GM12864 (cell line): ENCODE measurements at regions not wholly inside any gene's neighbourhood (a gene's known extent, or its start where the extent isn't known, plus 50 kb on each side); places are given as distances from the start of the nearest gene placed in this dataset.
"Not testable (repeated sequence)": the region's sequence is repeated elsewhere in the genome, so short reads cannot be mapped to it uniquely, and the experiment has no call there.

Experiments
- DNase-seq: peaks from one replicate; pipeline ENCODE4 v3.0.0-alpha.2; 2011; ENCODE audit warnings: low read depth
- H3K4me3 ChIP-seq: 2 replicates; pipeline ENCODE4 v1.5.1; 2011; ENCODE audit warnings: mild to moderate bottlenecking, low read depth, low read length, control low read depth
- CTCF ChIP-seq: IDR thresholded peaks from 2 replicates; pipeline ENCODE4 v1.5.1; 2011; ENCODE audit warnings: low read depth, mild to moderate bottlenecking, moderate library complexity, low read length, control low read depth, inconsistent platforms; ENCODE audit errors: missing control alignments

DNA sequence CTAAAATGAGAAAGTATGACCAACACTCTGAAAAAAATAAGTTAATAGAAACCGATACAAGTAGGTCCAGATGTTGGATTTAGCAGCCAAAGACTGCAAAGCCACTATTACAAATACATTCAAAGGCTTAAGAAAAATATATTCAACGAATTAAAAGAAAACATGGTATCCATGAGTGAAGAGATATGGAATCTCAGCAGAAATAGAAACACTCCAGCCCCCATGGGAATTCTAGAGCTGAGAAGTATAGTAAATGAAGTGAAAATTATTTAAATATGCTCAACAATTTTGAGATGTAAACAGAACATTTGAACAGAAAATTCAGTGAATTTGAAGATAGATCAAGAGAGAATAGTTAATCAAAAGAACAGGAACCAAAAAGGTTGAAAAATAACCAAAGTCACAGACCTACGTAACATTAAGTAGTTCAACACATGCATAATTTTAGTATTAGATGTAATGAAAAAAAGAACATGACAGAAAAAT lies 72.0 kb upstream of the WIPF3 start:
- no peak for TF ChIP-seq CTCF
- H3K4me3 ChIP-seq, result no peak overlapping the region
- no peak for DNase-seq

GRCh38 chr7:29747645-29748245 lies 58.6 kb upstream of the WIPF3 start:
- not testable (repeated sequence) for H3K4me3 ChIP-seq, DNase-seq

DNA sequence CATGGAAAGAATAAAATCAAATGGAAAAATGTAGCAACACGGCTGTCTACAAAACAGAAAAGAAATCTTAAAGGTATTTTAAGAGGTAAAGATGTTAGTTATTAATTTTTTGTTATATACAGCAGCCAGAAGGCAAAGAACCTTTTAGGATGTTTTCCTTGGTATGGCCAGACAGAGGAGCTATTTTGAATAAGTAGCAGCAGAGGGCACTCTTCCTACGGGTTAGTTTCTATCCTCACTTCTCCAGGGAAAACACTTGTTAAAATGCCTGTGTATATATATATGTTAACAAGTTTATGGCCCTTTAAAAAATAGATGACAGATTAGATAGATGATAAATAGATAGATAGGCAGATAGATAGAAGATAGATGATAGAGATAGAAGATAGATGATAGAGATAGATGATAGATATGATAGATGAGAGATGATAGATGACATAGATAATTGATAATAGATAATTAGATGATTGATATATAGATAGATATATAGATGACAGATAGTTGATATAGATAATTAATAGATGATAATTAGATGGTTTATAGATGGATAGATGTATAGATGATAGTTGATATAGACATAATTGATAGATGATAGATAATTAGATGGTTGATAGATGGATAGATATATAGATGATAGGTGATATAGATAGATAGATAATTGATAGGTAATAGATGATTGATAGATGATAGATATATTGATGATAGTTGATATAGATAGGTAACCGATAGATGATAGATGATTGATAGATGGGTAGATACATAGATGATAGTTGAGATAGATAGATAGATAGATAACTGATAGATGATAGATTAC lies 57.8 kb upstream of the WIPF3 start:
- peak; percentile 24 for TF ChIP-seq CTCF
- no peak for DNase-seq
- no peak overlapping the region for H3K4me3 ChIP-seq

DNA sequence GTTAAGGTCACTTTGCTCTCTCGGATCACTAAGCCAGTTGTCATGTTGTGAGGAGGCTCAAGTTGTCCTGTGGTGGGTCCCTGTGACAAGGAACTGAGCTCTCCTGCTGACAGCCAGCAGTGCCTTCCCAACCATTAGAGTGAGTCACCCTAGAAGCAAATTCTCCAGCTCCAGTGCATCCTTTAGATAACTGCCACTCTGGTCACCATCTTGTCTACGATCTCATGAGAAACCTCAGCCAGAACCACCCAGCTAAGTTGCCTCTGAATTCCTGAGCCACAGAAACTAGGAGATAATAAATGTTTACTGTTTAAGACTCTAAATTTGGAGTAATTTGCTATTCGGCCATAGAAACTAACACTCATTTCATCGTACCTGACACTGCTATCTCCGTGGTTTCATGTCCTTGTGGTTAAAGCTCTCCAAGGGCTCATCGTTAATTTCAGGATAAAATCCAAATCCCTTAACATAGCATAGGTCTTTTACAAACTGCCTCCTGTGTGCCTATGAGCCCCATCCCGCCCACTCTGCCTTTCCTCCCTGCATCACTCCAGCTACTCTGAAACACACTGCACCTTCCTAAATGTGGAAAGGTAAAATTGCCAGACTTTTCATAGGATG lies 56.5 kb upstream of the WIPF3 start:
- no peak for TF ChIP-seq CTCF
- H3K4me3 ChIP-seq, result no peak overlapping the region
- DNase-seq, result no peak

DNA sequence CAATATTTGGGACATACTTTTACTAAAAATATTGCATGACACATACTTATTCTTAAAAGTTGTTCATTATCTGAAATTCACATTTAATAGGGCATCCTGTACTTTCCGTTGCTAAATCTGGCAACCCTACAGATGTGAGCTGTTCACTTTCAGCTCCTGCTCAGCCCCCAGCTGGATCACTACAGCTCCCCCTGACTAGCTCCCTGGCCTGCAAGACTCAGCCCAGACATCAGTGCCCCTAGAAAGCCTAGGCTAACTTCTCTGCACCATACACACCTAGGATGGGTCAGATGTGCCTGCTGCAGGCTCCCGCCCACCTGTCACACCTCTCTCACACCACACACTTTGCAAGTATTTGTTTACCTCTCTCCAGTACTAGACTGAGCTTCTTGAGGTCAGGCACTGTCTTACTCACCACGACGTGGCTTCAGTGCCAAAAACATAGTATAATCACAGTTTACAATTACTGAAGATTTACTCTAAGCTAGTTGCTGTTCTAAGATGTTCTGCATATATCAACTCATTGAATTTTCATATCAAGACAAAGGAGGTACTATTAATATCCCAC lies 55.9 kb upstream of the WIPF3 start:
- not testable (repeated sequence) for DNase-seq, H3K4me3 ChIP-seq

DNA sequence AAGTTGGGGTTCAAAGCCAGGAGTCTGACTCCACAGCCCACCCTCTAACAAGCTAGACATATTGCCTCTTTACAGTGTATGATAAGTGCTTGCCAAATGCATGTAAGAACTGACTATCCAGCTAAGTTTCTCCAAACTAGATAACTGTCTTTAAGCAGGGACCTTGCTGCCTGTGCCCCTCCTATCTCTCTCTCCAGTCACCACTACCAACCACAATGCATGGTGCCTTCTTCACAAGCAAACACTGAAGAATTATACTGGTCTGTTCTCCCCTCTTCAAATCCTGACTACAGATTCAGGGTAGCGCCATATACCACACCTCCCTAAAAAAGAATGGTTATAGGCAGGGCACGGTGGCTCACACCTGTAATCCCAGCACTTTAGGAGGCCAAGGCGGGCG lies 55.3 kb upstream of the WIPF3 start:
- DNase-seq, H3K4me3 ChIP-seq: not testable (repeated sequence)

GRCh38 chr7:29754874-29755490 lies 51.3 kb upstream of the WIPF3 start:
- no peak overlapping the region for H3K4me3 ChIP-seq
- TF ChIP-seq CTCF, result no peak
- DNase-seq, result no peak
